Activated gamma-delta T cell treated with anti-CD3 and anti-CD28 coated beads, Interleukin-2, amount 50 U/mL, for 16 hours (primary cell): ENCODE measurements at regions not wholly inside any gene's neighbourhood (a gene's known extent, or its start where the extent isn't known, plus 50 kb on each side); places are given as distances from the start of the nearest gene placed in this dataset.

Experiments used
- DNase-seq: peaks from one replicate; pipeline ENCODE4 v3.0.0-alpha.2; 2020; ENCODE audit warnings: low read depth

DNA sequence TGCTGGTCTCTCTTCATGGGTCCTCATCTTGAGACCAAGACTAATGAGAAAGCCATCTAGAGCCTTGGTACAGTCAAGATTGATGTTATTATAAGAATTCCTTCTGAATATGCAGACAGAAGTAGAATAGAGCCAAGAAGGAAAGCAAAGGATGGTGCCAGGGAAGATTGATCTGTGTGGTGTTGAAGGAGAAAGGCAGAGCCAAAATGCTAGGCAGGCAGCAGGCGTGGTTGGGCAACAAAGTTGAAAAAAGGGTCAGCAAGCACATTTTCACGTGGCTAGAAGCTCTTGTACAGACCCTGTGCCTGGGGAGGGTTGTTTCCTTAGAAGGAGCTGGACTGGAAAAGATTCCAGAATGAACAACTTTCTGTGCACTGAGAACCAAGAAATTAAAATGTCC, 319.7 kb upstream of the ARGLU1 start:
- DNase-seq = no peak

DNA sequence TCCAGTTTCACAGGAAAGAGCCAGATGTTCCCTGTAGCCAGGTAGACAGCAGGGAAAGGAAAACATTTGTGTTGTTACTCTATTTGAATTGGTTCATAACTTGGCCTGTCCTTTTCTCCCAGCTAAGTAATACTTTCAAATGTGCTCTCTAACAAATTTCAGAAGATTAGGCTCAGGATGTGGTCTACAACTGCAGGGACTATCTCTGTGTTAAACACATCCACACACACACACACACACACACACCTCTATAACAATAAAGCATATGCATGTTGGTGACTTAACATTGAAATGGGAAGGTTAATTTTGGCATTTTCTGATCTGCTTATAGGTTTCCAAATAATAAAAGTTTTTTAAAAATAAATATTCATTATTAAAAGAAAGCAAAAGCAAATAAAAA, 316.0 kb upstream of the ARGLU1 start:
- DNase-seq = no peak

DNA sequence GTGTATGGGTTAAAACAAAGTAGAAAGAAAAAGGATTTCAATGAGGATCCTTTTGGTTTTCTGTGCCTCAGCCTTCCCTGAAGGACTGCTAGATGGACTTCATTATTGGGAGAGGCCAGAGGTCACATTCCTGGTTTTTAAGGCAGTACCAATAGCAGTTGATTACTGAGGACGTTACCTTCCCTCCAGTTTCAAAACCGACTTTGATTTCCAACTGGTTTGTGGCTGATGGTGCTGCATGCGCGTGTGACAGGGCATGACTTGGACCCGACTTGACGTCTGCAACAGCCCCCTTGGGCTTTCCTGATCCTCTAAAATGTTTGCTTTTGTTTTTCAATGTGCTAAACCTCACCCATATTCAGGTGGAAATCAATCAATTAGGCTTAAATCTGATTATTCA, 314.3 kb upstream of the ARGLU1 start:
- no peak for DNase-seq

- no peak for DNase-seq
Measured at GRCh38 chr13:106879806-106880205, 311.9 kb upstream of the ARGLU1 start.

DNA sequence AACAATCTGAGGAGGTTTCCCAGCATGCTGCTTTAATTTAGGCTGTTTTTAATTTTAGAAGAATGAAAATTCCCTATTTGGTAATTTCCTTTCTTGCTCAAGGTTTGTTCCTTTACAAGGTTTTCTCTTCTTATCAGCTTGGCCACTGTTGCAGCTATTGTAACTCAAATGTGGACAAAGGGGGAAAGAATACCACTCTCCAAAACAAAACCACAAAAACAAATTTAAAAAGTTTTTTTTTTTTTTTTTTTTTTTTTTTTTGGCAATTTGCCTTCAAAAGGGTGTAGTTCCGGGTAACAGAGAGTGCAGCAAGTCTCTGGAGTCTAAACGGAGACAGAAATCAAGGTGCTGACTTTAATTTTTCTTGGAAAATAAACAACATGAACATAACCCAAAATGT, 306.4 kb upstream of the ARGLU1 start:
- DNase-seq = no peak

GRCh38 chr13:106873810-106874209, 305.9 kb upstream of the ARGLU1 start:
- no peak for DNase-seq

DNA sequence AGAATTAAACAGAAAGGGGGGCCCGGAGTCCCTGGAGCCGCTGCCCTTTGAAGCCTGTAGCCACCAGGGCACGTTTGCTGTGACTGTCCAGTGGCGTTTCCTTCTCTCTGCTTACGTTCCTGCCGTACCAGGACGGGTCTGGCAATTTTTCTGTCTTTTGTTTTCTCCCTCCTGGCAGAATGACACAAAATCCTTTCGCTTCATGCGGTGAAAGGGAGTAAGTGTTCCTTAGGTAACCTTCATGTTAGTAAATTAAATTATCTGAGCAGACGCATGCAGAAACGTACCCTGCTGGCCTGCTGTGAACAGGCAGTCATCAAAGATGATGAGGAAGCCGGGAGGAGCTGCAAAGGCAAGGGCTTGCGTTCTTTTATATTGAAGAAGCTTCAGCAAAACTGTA, 299.3 kb upstream of the ARGLU1 start:
- DNase-seq = no peak

GRCh38 chr13:106865716-106866440, 297.9 kb upstream of the ARGLU1 start:
- DNase-seq = no peak

GRCh38 chr13:106859533-106859904, 291.6 kb upstream of the ARGLU1 start:
- no peak for DNase-seq

GRCh38 chr13:106858903-106859532, 291.1 kb upstream of the ARGLU1 start:
- DNase-seq = no peak

DNA sequence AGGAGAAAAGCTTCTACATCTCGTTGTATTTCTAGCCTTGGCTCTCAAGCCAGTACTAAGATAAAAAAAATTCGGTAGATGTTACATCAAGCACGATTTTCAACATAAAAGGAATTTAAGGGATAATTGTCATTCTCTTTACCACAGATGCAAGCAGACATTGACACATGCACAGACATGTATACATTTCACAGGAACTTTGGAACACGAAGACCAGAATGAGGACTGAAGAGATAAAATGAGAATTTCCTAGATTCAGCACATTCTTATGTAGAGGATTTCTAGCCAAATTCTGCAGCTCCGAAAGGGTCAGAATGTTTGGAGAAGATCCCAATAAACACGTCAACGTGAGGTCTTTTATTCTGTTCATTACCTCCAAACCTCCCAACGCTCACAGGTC, 284.5 kb upstream of the ARGLU1 start:
- DNase-seq = no peak

- DNase-seq = no peak
Measured at GRCh38 chr13:106850973-106851650, 283.2 kb upstream of the ARGLU1 start.

- DNase-seq = no peak
Measured at GRCh38 chr13:106846571-106847448, 278.9 kb upstream of the ARGLU1 start.

DNA sequence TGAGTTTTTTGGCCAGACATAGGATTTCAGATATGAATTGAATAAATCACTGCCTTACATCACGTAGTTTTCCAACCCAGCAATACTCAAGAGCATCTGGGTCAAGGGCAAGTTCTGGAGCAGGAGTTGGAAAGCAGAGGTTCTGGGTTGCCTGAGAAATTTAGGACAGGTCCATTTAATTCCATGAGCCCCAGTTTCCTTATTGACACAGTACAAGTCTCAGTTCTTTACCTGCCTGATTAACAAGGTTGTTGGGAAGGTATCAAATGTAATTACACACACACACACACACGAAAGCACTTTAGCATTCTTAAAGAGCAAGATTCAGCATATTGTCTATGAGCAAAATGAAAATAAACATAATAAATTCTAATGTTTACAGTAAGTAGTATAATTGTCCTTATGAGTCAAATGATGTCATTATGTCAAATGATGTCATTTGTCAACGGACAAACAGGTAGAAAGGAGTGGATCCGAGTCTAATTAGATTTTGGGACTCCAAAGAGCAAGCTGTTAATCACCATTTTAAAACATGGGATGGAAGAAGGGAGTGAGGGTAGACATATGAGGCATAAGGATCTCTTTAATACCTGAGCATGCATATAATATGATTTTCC, 268.4 kb upstream of the ARGLU1 start:
- no peak for DNase-seq

DNA sequence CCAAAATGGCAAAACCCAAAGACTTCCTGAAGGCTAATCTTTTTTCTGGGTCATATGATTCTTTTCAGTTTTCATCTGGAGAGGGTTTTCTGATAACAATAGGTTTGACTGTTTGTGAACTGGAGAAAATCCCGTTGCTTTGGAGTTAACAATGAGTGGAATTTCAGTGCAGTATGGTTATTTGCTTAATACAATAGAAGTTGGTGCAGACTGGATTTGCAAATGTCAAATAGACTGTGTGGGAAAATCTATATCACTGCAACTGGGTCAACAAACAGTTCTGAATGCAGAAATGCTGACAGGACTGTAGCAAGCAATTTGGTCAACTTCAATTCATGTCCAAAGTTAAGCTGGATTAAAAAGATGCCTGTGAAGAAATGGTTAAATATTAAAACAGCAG, 267.5 kb upstream of the ARGLU1 start:
- no peak for DNase-seq

DNA sequence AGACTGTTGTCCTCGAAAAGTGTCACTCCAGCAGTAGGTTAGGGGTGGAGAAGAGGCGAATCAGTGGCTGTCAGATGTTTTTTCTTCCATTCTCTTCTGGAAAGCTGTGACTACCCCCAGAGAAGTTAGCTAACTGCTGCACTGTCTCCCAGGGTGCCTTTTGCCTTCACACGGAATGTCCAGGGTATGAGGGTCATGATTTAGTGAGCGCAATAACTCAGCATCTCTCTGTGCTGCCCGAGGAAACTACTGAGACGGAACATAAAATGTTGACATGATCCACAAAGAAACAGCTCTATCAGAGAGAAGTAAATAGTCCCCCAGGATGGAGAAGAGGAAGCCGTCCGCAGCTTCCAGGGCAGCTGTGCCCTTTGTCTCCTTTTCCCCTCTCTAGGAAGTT, 254.0 kb upstream of the ARGLU1 start:
- no peak for DNase-seq

DNA sequence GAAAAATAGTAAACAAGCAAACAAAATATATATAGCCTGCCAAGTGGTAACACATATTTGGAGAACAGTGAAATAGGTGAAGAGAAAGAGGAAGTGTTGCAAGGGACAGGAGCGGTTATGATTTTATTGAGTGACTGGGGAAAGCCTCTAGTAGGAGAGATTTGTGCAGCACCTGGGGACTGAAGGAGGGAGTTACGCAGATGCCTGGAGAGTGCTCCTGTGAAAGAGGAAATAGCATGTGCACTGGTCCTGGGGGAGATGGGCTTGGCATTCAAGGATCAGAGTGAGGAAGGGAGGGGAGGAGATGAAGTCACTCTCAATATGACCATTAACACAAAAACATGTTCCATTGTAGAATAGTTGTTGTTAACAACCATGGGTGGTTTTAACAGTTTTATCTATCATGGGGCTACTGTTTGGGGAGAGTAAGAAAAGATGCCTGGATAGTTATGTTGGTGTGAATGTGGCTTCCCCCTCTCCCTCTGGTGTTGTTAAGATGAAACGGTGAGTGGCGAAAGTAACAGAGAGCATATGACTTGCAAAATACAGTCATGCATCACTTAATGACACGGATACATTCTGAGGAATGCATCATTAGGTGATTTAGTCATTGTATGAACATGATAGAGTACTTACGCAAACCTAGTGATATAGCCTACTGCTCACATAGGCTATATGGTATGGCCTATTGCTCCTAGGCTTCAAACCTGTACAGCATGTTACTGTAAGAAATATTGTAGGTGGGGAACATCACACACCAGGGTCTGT, 251.7 kb upstream of the ARGLU1 start:
- no peak for DNase-seq

- no peak for DNase-seq
Measured at GRCh38 chr13:106818971-106819370, 251.0 kb upstream of the ARGLU1 start.

- no peak for DNase-seq
Measured at GRCh38 chr13:106815545-106815944, 247.6 kb upstream of the ARGLU1 start.

- DNase-seq = no peak
Measured at GRCh38 chr13:106814463-106814862, 246.5 kb upstream of the ARGLU1 start.

GRCh38 chr13:106810069-106810468, 242.1 kb upstream of the ARGLU1 start:
- no peak for DNase-seq
